NT2/D1 (cell line): ENCODE measurements at regions not wholly inside any gene's neighbourhood (a gene's known extent, or its start where the extent isn't known, plus 50 kb on each side); places are given as distances from the start of the nearest gene placed in this dataset.

Experiments
- DNase-seq: peaks from one replicate; pipeline ENCODE4 v3.0.0-alpha.2; 2011; ENCODE audit warnings: low read depth, low spot score
- H3K27me3 ChIP-seq: 2 replicates; pipeline ENCODE4 v1.6.0; 2011; ENCODE audit warnings: mild to moderate bottlenecking; ENCODE audit not compliant: insufficient read length, insufficient read depth
- H3K36me3 ChIP-seq: 2 replicates; pipeline ENCODE4 v1.6.1; 2011; ENCODE audit warnings: mild to moderate bottlenecking, low read length, mixed read lengths; ENCODE audit not compliant: insufficient read depth, insufficient read length
- H3K4me1 ChIP-seq: 2 replicates; pipeline ENCODE4 v1.5.1; 2011; ENCODE audit not compliant: insufficient read depth, insufficient read length
- H3K4me3 ChIP-seq: 2 replicates; pipeline ENCODE4 v1.5.1; 2011; ENCODE audit warnings: low read depth; ENCODE audit not compliant: insufficient read length
- H3K9ac ChIP-seq: 2 replicates; pipeline ENCODE4 v1.6.0; 2011; ENCODE audit warnings: low read depth; ENCODE audit not compliant: insufficient read length
- H3K9me3 ChIP-seq: 2 replicates; pipeline ENCODE4 v1.5.1; 2011; ENCODE audit warnings: mild to moderate bottlenecking, low read length; ENCODE audit not compliant: insufficient read depth
- SUZ12 ChIP-seq: IDR thresholded peaks from 2 replicates; pipeline ENCODE4 v1.6.1; 2011; ENCODE audit not compliant: insufficient read length, insufficient read depth; ENCODE audit errors: extremely low read depth
- YY1 ChIP-seq: IDR thresholded peaks from 2 replicates; pipeline ENCODE4 v1.6.1; 2011; ENCODE audit not compliant: insufficient read length, insufficient read depth
- ZNF274 ChIP-seq: IDR thresholded peaks from 2 replicates; pipeline ENCODE4 v1.6.1; 2011; ENCODE audit warnings: mild to moderate bottlenecking, low read depth, low read length

DNA sequence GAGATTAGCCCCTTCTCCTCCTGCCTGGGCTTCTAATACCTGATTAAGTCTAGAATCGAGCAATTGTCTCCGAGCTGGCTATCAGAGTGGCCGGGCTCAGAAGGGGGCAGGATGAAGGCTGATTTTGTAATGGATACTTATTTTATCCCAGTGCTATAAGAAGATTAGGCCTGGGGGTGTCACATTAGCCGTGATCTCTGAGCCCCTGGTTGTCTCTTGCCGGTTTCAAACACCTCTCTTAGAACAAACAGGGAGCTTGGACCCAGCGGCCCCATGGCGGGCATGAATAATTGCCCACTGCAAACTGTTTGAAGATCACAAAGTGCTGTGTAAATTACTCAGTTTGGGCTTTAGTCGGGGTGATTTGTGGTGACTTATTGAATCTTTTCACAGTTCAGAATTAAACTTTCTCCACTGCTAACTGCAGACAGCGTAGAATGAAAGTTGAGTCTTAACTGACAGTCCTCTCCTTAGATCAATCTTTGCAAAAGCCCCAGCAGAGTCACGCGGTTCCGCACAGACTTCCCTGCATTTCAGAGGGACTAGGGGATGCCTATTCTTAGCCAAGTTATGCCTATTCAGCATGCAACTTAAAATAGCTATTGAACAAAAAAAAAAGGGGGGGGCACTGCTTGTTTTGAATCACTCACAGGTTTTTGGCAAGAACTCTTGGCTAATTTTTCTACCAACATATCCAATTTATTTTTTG is 200.6 kb upstream of the IRX1 start:
- no peaks in the 10 kb centered on the region for H3K27me3 ChIP-seq
- TF ChIP-seq YY1 (no peak), ZNF274 (no peak), SUZ12 (no peak)
- no peak for DNase-seq
- no peaks in the 10 kb centered on the region for H3K36me3 ChIP-seq
- H3K9me3 ChIP-seq: no peaks in the 10 kb centered on the region
- no peak overlapping the region for H3K4me3 ChIP-seq
- H3K9ac ChIP-seq: no peak overlapping the region
- no peaks in the 10 kb centered on the region for H3K4me1 ChIP-seq

DNA sequence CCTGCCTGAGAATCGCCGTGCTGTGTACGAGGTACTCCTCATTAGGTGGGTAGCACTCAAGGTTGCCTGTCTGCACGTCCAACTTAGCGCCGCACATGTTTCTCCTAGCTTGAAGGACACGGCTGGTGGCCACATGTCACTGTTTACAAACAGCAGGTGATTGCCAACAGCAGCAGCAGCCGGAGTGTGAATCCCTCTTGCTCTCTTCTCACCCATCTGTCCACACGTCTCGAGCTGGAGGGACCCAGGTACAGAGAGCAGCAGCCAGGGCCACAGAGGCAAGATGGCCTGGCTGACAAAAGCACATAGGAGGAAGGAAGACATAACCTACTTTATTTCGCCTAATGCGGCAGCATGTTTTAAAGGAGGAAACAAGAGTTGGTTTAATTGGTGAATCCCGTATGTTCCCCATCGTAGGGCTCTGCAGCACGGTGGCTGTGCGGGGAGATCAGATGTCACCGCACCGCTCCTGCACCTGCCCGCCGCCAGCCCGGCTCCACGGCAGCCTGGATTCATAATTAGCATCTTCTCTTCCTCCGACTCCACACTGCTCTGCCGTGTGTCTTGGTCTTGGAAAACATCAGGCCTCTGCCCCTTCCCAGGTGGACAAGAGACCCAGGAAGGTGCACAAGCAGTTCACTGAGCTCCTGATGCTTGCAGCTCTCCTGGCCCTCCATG is 201.6 kb upstream of the IRX1 start:
- Histone ChIP-seq H3K9me3 (no peaks in the 10 kb centered on the region), H3K4me3 (no peak overlapping the region), H3K4me1 (no peaks in the 10 kb centered on the region), H3K9ac (no peak overlapping the region), H3K36me3 (no peaks in the 10 kb centered on the region), H3K27me3 (no peaks in the 10 kb centered on the region)
- TF ChIP-seq YY1: no peak
- no peak for TF ChIP-seq SUZ12
- TF ChIP-seq ZNF274: no peak
- no peak for DNase-seq

DNA sequence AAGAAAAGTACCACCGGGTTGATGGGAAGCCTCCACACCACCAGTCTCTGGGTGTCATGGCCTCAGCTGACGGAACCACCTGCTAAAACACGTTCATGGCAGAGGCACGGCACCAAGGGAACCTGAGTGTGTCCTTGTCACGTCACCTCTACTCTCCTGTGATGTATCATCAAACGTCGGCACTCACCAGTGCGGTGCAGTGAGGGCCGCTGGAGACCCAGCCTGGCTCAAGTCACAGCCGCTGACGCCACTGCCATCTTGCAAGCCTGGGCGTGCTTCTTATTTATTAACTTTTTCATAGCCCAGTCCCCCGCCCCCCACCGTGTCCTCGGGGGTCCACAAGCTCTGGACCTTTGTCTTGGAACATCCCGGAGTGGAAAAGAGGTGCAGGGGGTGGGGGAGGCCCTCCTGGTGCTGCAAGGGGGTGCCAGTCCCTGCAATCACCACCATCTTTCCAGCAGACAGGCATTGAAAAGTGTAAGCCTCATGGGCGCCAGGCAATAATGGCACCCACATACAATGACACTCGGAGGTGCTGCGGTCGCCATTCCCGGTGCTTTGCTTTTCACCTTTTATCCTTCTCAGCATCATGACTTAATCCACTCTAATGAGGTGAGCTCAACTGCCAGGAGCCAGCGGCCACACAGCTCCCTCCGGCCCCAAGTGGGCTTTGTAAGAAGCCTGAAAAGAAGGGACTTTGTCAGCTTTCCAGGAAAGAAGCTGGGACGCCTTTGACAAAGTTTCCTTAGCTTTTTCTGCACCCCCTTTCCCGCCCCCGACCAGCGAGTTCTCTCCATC is 202.3 kb upstream of the IRX1 start:
- Histone ChIP-seq H3K9me3 (no peaks in the 10 kb centered on the region), H3K27me3 (no peaks in the 10 kb centered on the region), H3K4me1 (no peaks in the 10 kb centered on the region), H3K4me3 (no peak overlapping the region), H3K9ac (no peak overlapping the region), H3K36me3 (no peaks in the 10 kb centered on the region)
- TF ChIP-seq YY1: no peak
- no peak for TF ChIP-seq SUZ12
- no peak for TF ChIP-seq ZNF274
- no peak for DNase-seq

DNA sequence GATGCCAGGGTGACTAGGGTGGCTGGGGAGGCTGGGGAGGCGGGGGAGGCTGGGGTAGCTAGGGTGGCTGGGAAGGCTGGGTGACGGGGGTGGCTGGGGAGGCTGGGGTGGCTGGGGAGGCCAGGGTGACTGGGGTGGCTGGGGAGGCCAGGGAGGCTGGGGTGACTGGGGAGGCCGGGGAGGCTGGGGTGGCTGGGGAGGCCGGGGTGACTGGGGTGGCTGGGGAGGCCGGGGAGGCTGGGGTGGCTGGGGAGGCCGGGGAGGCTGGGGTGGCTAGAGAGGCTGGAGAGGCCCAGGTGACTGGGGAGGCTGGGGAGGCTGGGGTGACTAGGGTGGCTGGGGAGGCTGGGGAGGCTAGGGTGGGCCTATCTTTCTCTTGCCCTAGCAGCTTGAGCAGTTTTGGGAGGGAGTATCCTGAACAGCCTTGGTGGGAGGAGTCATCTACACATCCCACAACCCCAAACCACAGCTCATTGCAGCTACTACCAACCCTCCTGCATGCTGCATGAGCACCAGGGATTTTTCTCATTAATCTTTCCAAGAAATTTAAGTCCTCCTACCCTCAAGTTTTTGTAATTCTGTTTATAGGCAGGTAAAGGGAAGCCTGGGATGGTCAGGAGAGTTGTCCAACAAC is 203.2 kb upstream of the IRX1 start:
- Histone ChIP-seq H3K27me3 (no peaks in the 10 kb centered on the region), H3K4me3 (no peak overlapping the region), H3K9me3 (no peaks in the 10 kb centered on the region), H3K9ac (no peak overlapping the region), H3K4me1 (no peaks in the 10 kb centered on the region), H3K36me3 (no peaks in the 10 kb centered on the region)
- TF ChIP-seq YY1 (no peak), ZNF274 (no peak), SUZ12 (no peak)
- DNase-seq: no peak

DNA sequence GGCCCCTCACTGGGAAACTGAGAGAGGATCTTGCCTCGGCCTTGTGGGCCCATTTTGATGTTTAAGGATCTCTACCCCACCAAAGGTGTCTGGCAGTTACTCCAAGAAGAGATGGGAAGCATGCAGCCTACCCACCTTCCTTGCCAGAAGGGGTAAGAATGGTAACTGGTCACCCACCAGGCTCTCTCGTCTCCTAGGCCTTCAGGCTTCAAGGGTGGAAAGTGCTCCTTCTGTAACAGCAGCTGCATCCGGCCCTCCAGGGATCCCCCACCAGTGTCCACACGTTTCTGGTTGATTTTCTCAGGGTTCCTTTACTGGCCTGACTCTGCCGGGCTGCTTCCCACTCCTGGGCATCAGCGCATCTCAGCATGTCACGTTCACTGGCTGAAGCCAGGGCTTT is 204.4 kb upstream of the IRX1 start:
- H3K4me3 ChIP-seq: no peak overlapping the region
- no peaks in the 10 kb centered on the region for H3K9me3 ChIP-seq
- no peak overlapping the region for H3K9ac ChIP-seq
- H3K27me3 ChIP-seq: no peaks in the 10 kb centered on the region
- no peak for DNase-seq
- TF ChIP-seq ZNF274 (no peak), YY1 (no peak), SUZ12 (no peak)
- no peaks in the 10 kb centered on the region for H3K4me1 ChIP-seq
- H3K36me3 ChIP-seq: no peaks in the 10 kb centered on the region

DNA sequence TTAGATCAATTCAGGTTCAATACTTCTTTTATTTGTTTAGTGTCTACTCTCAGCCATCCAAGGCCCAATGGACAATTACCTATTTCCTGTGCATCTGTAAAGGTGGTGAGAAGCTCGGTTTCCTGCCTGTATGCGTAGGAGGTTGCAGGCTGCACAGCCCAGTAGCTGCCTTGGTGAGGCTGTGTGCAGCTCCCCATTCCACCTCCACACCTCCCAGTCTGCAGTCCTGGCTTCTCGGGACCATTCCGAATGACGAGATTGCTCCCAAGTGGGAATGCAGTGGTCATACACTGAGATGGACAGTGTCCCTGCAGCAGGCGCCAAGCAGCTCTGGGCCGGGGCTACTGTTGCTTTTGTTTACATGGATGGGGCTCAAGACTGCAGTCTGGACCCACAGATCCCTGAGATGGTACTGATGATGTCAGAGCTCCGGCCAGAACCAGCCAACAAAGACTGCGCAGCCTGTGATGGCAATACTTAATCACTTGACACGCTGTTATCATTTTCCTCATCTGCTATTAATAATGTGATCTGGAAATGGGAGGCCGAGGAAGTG is 206.1 kb upstream of the IRX1 start:
- TF ChIP-seq YY1 (no peak), ZNF274 (no peak), SUZ12 (no peak)
- no peaks in the 10 kb centered on the region for H3K27me3 ChIP-seq
- no peaks in the 10 kb centered on the region for H3K4me1 ChIP-seq
- no peaks in the 10 kb centered on the region for H3K9me3 ChIP-seq
- H3K36me3 ChIP-seq: no peaks in the 10 kb centered on the region
- no peak overlapping the region for H3K9ac ChIP-seq
- no peak for DNase-seq
- no peak overlapping the region for H3K4me3 ChIP-seq
